Activated CD8-positive, alpha-beta memory T cell treated with anti-CD3 and anti-CD28 coated beads, Interleukin-2, amount 50 U/mL, for 48 hours (primary cell): ENCODE measurements at regions not wholly inside any gene's neighbourhood (a gene's known extent, or its start where the extent isn't known, plus 50 kb on each side); places are given as distances from the start of the nearest gene placed in this dataset.
"Not testable (repeated sequence)": the region's sequence is repeated elsewhere in the genome, so short reads cannot be mapped to it uniquely, and the experiment has no call there.

Source experiments
- DNase-seq: peaks from one replicate; pipeline ENCODE4 v3.0.0-alpha.2; 2020

DNA sequence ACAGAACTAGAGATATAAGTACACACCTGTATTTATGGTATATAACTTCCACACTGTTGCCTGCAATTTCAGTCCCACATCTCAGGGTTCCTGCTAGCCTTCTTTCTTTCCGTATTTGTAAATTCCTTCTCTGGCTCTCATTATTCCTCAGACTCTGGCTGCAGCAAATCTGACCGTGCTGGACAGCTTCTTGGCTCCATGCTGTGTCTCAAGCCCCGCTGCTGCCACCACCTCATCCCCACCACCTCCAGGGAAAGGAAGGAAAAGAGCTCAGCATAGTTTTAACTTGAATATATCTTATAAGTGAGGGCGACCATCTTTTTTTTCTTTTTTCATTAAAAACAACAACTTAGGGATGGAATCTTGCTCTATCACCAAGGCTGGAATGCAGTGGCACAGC is 155.6 kb upstream of the CXCL13 start:
- no peak for DNase-seq

DNA sequence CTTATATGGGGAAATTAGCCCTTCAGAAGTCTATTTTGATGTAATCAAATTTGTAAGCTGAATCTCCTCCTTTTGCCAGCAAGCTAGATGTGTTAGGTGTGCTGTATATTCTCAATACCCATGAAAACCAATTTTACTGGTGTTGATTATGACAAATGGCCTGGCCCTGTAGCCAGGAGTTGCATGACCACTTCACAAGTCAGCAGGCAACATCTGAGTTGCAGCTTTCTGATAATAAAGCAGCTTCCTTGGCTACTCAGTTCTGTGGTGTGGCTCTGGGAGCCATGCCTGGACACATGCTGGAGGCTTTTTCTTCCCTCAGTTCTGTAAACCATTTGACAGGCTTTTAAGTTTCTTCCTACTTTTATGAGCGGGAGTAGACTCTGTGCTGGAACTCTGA is 154.1 kb upstream of the CXCL13 start:
- DNase-seq, result no peak

DNA sequence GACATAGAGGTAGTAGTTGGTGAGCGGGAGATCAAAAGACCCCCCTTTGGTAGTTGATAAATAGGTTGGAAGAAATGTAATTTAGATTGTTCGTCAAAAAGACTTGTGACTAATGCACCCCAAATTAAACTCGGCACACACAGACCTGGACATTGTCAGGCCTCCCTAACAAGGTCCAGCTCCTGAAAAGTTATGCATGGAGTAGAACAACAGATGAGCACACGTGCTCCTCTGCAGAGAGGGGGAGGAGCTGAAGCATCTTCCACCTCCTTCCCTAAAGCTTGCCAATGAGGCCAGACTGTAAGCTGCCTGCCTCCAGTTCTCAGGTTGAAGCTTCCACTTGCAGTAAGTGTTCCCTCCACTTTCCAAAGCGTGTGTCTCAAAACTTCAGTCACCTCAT is 153.5 kb upstream of the CXCL13 start:
- not testable (repeated sequence) for DNase-seq

DNA sequence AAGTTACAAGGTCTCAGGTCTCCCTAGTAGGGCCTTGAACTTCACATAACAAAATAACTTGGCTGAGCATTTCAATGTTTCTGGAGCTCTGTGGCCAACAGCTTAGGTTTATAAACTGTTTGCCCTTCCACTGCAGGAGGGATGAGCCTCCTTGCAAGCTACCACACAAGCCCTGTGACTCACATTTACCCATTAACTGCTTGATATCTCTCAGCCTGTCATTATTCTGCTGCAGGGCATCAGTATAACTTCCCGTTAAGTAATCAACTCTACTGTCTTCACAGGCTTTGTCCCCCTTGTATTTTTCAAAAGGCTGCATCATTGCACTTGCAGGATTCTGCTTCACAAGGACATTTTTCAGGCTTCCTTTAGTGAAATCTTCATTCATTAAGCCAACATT is 151.7 kb upstream of the CXCL13 start:
- no peak for DNase-seq

DNA sequence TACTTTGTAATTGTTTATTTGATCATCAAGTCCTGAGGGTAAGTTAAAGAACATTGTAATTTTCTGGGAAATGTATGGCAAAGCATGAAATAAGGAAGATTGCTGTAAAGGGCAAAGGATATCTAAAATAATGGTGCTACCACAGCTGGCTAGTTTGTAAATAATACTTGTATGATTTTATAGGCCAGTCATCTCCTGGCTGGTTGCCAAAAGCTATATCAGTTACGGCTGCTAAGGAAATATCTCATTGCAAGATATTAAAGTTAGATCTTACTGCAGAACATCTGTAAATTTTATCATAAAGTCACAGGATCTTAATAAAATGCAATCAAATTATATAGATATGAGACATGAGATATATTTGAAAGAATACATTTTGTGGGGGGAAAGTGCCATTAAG is 150.8 kb upstream of the CXCL13 start:
- no peak for DNase-seq

DNA sequence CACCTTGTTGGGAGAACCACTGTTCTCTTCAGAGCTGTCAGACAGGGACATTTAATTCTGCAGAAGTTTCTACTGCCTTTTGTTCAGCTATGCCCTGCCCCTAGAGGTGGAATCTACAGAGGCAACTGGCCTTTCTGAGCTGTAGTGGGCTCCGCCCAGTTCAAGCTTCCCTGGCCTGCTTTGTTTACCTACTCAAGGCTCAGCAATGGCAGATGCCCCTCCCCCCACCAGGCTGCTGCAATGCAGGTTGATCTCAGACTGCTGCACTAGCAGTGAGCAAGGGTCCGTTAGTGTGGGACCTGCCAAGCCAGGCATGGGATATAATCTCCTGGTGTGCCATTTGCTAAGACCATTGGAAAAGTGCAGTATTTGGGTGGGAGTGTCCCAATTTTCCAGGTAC is 141.5 kb upstream of the CXCL13 start:
- DNase-seq, result not testable (repeated sequence)

DNA sequence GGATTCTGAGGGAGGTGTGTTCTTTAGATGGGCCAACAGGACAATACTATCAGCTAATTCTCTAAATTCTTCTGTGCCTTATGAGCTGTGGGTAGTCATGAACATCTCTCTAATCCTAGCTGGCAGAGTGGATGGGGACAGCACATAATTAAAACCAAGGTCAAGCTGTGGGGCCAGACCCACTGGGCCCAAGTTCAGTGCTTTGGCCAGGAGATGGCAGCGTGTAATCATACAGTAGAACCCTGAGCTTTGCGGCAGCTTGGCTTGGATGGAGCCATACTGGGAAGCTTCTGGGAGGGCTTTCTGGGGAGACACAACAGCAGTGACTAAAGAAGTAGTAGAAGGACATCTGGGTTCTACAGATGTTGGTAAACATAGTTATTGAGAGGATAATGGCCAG is 140.3 kb upstream of the CXCL13 start:
- no peak for DNase-seq

DNA sequence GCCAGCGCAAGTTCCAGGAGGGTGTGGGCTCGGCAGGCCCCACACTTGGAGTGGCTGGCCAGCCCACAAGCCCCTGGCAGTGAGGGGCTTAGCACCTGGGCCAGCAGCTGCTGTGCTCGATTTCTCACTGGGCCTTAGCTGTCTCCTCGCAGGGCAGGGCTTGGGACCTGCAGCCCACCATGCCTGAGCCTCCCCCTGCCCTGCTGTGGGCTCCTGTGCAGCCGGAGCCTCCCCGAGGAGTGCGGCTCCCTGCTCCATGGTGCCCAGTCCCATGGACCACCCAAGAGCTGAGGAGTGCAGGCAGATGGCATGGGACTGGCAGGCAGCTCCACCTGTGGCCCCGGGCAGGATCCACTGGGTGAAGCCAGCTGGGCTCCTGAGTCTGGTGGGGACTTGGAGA is 139.2 kb upstream of the CXCL13 start:
- DNase-seq, result no peak

DNA sequence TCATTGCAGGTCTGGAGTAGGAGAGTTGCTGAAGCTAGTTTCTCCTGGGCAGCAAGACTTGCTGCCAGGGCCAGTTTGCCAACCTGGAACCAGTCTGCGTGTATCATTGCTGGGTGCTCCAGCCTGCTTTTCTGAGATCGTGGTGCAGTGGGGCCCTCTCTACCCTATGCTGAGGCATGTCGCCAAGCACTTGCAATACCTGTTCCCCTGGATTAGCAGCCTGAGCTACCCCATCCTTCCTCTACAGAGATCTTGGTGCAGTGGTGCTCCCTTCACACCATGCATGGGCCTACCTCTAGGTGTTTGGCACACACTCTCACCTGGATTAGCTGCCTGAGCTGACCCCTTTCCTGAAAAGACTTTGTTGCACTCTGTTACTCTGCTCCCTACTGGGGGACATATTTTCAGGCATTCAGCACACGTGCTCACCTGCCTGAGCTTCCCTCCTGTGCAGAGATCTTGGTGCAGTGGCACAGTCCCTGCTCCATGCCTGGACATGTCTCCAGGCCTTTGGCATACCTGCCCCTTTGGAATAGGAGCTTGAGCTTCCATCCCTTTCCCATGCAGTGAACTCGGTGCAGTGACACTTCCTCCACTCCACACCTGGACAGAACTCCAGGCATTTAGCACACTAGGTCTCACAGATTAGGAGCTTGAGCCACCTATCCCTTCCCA is 133.7 kb upstream of the CXCL13 start:
- DNase-seq, result no peak

DNA sequence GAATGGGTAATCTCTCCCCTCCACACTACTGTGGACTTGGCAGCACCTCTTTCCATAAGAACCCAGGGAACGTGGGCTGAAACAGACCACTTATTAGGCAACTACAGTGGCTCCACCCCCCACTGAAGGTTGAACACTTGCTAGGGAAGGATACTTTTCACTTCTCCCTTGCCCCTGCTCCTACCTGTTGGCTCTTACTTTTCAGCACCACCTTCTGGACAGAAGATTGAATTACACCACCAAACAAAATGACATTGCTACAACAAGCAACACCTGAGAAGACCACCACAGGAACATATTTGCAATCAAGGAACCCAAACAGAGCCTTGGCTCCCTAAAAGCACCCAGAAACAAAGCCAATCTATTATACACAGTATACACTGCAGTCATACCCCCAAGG is 132.1 kb upstream of the CXCL13 start:
- no peak for DNase-seq

DNA sequence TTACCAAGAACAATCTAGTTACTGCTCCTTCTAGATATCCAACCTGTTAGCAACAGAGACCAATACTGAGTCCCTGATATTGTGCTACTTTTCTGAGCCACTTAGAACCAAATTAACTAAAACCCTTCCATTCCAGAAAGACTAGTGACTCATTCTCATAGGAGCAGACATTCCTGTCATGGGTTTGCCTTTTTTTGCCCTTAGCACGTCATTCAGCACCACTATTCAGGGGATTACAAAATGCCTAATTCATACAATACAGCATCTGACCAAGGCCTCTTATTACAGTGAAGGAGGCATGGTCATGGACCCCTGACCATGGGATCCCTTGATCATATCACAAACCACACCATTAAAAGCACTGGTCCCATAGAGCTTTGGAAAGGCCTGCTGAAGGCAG is 123.8 kb upstream of the CXCL13 start:
- no peak for DNase-seq

DNA sequence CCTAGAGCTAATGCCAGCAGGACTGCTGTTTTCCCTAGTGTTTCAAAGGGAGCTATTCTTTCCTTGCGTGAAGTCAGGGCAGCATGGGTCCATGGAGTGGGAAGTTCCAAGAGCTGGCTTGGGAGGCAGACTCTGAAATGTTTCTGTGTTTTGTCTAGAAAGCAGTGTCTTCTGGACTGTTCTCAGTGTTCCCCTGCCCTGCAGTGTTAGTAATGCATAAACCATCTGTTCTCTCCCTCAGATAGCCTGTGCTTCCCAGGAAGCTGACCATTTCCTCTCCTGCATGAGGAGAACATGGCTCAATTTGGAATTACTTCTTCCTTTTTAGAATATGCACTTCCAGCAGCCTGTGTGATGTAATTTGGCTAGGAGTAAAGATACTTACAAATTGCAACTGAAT is 116.7 kb upstream of the CXCL13 start:
- no peak for DNase-seq

DNA sequence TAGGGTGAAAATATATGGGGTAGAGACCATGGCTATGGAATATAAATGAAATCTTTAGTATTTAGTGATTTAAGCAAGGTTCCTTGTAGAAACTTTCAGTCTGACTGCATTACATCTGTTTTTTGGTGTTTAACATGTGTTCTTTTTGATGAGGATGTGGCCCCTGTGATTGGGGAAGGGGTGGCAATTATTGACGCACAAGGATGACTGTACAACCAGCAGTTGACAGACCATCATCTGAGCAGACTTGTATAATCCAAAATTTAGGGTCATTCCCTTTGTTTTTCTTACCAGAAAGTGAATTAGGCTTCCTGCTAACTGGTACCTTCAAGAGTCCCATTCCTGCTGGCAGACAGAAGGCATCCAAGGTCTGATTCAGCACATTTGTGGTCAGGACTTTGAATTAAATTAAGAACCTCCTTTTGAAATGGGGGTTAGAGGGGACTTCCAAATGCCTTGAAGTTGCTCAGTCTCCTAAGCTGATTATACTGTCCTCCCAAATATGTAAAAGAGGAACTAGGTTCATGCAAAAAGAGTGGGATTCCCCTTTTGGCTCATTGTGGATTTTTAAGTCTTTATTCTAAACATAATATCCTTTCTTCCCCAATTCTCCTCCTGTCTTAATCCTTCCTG is 112.4 kb upstream of the CXCL13 start:
- DNase-seq, result no peak

DNA sequence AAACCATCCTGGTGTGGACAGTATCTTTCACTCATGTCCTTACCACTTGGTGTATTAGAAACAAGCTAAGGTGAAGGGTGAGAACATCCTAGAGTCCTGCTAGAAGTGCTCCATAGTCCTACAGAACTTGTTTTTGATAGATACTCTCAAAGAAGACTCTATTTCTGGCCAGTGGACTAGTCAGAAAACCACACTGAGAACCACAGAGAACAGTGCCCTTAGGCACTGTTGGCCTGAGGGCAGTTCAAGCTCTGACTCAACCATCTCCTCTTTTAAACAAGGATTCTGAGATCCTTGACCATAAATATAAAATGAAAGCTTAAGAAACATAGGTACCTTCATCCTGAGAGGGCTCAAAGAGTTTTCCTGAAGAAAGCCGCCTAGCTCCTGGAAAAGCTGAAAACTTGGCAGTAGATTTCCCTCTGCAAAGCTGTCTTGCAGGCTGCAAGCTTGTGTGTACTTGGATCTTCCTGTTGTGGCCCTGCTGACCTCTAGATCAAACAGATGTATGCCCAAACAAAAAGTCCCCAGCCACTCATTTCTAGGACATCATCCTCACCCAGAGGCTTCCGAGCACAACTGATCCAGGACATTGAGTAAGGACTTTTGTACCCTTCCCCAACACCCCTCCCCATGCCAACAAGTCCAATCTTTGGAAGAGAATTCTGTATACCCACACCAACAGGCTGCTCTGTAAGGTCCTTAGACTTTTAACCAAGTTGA is 111.6 kb upstream of the CXCL13 start:
- DNase-seq, result no peak

DNA sequence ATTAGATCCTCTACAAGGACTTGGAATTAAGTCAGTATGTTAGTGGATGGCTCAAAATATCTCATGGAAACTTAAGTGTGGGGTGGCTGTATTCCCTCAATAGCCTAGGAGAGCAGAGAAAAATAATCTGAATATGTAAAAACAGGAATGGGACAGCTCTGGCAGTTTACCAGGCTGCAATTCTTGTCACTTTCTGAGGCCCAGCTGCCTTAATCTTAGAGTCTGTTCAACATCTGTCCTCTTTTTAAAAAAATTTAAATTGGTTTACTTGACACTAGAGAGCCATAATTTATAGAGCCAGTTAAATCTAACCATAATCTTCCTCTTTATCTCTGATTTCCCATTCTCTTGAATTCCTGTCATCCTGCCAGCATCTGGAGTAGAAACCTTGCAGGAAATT is 109.2 kb upstream of the CXCL13 start:
- no peak for DNase-seq

DNA sequence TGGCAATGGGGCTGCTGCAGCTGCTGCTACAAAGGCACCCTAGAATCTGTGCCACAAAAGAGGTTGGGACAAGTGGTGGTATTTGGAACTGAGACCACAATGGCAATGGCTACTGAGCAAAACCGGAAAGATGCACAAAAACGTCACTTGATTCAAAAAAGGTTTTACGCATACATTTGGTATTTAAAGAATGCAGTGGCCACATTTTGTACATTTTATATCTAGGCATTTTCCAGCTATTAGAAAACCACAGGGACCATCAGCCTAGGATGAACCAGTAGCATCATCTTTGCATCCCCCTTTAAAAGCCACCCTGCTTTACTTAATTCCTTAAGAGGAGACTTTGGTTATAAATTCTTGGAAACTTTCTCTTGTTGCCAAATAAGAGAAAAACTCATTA is 104.8 kb upstream of the CXCL13 start:
- no peak for DNase-seq

DNA sequence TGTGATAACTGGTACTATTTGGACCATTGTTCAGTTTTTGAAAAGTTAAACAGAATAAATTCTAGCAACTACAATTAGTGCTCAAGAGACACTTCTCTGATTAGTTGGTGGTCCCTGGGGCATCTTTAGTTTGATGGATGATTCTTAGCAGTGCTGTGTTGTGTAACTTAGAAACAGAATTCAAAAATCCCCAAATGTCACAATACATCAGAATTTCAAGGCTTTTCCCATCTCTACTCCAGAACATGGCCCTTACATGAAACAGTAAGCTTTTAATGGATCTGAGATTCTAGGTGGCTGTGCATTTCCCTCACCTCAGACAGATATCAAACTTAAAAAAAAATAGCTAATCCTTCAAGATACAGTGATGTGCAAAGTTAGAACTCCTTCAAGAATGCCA is 104.4 kb upstream of the CXCL13 start:
- no peak for DNase-seq

DNA sequence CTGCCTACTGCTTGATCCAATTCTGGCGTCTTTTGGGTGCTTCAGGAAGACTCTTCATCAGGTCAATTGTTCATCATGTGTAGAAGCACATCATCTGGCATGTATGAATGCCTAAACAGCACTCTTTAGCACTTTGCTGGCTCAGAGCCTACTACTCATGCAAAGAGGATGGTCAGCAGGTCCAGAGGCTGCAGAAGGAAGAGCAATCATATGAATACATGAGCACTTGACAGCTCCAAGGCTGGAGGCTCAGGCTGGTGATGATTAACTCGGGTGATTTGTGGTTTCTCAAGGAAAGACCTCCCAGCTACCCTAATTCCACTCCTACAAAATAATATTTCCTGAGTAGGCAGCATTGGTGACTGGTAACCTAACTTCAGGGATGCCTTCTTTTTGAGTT is 103.8 kb upstream of the CXCL13 start:
- DNase-seq, result no peak

DNA sequence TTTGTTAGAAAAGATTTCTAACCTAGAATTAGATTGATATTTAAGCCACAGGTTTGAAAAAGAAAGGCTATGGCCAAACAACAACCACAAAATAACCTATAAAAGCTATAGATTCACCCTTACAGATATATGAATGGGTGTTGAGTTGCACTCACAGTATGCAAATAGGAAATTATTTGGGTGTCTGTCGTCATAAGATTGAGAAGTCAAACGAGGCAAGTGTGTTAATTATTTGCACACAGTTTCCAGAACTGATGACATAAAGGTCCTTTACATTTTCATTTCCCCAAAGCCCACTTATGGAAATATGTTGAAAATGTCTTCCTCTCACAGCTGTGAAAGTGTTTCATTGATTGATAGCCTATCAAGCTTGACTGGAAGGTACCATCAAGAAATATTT is 101.2 kb upstream of the CXCL13 start:
- no peak for DNase-seq

DNA sequence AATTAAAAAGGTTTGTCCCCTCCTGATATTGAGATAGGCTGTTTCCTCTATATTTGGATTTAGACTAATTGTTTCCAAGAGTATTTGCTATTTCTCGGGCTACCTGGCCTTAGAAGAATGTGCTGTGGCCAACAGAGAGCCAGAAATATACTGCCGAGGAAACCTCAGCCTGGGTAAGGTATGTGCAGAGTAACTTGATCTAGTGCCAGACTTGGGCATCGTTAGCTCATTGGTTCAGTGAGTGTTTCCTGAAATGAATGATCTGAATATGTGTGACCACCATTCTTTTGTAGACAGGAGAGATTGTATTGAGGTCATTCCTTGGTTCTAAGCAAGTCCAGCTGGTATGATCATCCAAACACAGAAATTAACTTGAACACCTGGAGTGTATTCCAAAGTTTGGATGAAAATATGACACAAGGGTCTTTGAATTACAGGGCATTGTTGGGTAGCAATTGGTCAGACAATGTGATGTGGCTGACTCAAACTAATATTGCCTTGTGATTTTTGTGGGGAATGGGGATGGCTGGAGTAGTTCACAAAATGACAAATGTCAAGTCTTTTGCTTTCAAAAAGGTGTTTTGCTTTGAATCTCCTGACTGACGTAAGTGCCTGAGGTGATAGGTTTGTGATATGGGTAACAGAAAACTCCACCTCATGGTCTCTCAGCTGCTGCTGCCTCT is 100.2 kb upstream of the CXCL13 start:
- no peak for DNase-seq

DNA sequence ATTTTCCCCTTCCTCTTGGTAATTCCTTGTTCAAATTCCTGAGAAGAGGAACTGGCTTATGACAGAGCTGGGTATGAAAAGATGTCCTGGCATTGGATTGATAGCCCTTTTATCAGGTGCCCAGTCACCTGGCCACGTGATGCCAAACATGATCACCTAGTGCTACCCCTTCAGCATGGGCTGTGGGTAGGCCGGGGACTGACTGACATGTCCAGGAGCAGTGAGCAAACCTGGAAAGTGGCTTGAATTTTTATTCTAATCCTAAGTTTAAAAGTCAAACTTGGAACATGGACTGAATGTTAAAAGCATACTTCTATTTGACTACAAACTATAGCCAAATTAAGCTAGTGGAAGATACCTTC is 99.7 kb upstream of the CXCL13 start:
- DNase-seq, result no peak

DNA sequence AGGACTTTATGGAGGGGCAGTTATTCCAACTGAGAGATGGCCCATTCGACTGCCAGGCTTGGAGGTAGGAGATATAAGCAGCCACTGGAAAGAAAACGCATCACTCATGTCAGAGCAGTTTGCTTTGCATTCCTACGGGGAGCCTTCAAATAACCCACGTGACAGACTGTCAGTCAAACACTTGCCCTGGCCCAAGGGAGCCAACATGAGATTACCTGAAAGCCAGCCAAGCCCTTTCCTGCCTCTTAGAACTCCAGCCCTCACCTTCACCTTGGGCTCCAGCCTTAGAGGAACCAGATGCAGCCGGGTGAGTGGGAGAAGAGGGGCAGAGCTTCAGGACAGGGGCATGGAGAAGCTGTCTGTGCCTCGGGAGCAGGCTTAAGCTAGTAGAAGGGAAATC is 95.3 kb upstream of the CXCL13 start:
- no peak for DNase-seq

DNA sequence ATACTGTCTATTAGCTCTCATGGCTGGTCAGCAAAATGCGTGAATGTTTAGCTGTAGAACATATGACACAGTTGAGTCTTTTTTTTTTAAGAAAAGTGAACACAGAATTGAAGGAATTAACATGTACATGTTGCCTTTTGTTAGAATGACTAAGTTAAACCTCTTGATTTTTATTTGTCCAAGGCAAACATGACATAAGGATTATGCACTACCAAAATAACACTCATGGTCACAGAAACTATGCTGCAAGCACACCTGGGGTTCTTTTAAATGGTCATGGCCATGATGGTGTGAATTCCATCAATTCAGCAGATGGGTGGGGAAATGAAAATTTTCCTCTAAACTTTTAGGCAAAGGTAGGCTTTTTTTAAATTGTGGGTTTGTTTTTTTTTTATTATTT is 80.1 kb upstream of the CXCL13 start:
- DNase-seq, result no peak

DNA sequence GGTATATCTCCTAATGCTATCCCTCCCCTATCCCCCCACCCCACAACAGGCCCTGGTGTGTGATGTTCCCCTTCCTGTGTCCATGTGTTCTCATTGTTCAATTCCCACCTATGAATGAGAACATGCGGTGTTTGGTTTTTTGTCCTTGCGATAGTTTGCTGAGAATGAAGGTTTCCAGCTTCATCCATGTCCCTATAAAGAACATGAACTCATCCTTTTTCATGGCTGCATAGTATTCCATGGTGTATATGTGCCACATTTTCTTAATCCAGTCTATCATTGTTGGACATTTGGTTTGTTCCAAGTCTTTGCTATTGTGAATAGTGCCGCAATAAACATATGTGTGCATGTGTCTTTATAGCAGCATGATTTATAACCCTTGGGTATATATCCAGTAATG is 77.7 kb upstream of the CXCL13 start:
- not testable (repeated sequence) for DNase-seq
